Stimulated activated naive B cell treated with anti-CD40 and anti-IgM and Interleukin-4, amounts not matched to agents 10 μg/mL and 1 μg/mL and 100 μg/mL, for 72 hours (primary cell): ENCODE measurements at regions not wholly inside any gene's neighbourhood (a gene's known extent, or its start where the extent isn't known, plus 50 kb on each side); places are given as distances from the start of the nearest gene placed in this dataset.

Source experiments
- ATAC-seq, 2 donors: fragments of 150-1000 bp; cut with Tn5 transposase; replicated peaks; 2 replicates each; pipeline ENCODE4 v1.10.0; 2021; ENCODE audit warnings: moderate library complexity in 1 of 2
- DNase-seq: peaks from one replicate; pipeline ENCODE4 v3.0.0; 2021
- H3K27ac Mint-ChIP-seq: one replicate; pipeline ENCODE4 v1.8.0; 2022; ENCODE audit warnings: mild to moderate bottlenecking, mixed read lengths
- H3K27me3 Mint-ChIP-seq, 2 donors: one replicate each; pipeline ENCODE4 v1.8.0; 2022; ENCODE audit warnings: mixed read lengths in 2 of 2
- H3K36me3 Mint-ChIP-seq, 2 donors: one replicate each; pipeline ENCODE4 v1.8.0; 2022; ENCODE audit warnings: mixed read lengths in 2 of 2, mild to moderate bottlenecking in 1 of 2
- H3K4me1 Mint-ChIP-seq, 2 donors: one replicate each; pipeline ENCODE4 v1.8.0; 2022; ENCODE audit warnings: mixed read lengths in 2 of 2, mild to moderate bottlenecking in 1 of 2
- H3K4me3 Mint-ChIP-seq, 2 donors: one replicate each; pipeline ENCODE4 v1.8.0; 2022; ENCODE audit warnings: mild to moderate bottlenecking in 2 of 2, mixed read lengths in 2 of 2, moderate library complexity in 1 of 2
- H3K9me3 Mint-ChIP-seq, 2 donors: one replicate each; pipeline ENCODE4 v1.8.0; 2022; ENCODE audit warnings: mixed read lengths in 2 of 2, mild to moderate bottlenecking in 1 of 2

GRCh38 chr18:45276878-45277277, 338.4 kb upstream of the SLC14A2 start:
- H3K4me1 Mint-ChIP-seq: no peaks in the 10 kb centered on the region
- H3K27me3 Mint-ChIP-seq: peaks cover under 1 to 5% of the 10 kb centered on the region in 2 donors
- no peak for DNase-seq
- no peak for ATAC-seq
- H3K27ac Mint-ChIP-seq: no peak overlapping the region
- H3K9me3 Mint-ChIP-seq: peaks cover 2 to 6% of the 10 kb centered on the region in 2 donors
- no peak overlapping the region for H3K4me3 Mint-ChIP-seq
- H3K36me3 Mint-ChIP-seq: no peaks in the 10 kb centered on the region

GRCh38 chr18:45277908-45278307, 337.4 kb upstream of the SLC14A2 start:
- no peak overlapping the region for H3K27ac Mint-ChIP-seq
- ATAC-seq: no peak
- H3K36me3 Mint-ChIP-seq: no peaks in the 10 kb centered on the region
- peaks cover 0 to 5% of the 10 kb centered on the region in 2 donors for H3K27me3 Mint-ChIP-seq
- H3K4me3 Mint-ChIP-seq: no peak overlapping the region
- no peaks in the 10 kb centered on the region for H3K4me1 Mint-ChIP-seq
- peaks cover 2 to 6% of the 10 kb centered on the region in 2 donors for H3K9me3 Mint-ChIP-seq
- DNase-seq: no peak

GRCh38 chr18:45280481-45281276, 334.6 kb upstream of the SLC14A2 start:
- ATAC-seq (no peak), DNase-seq (no peak)
- Mint-ChIP-seq H3K4me1 (no peaks in the 10 kb centered on the region), H3K36me3 (no peaks in the 10 kb centered on the region), H3K9me3 (peaks cover 2 to 4% of the 10 kb centered on the region in 2 donors), H3K4me3 (no peak overlapping the region), H3K27me3 (peaks cover 0 to 10% of the 10 kb centered on the region in 2 donors), H3K27ac (no peak overlapping the region)

GRCh38 chr18:45282101-45282812, 333.0 kb upstream of the SLC14A2 start:
- no peak for ATAC-seq
- no peak for DNase-seq
- Mint-ChIP-seq H3K4me1 (peaks cover 0 to 2% of the 10 kb centered on the region in 2 donors), H3K27me3 (peaks cover 0 to 10% of the 10 kb centered on the region in 2 donors), H3K27ac (no peak overlapping the region), H3K9me3 (no peaks in the 10 kb centered on the region), H3K36me3 (no peaks in the 10 kb centered on the region), H3K4me3 (no peak overlapping the region)

- H3K27me3 Mint-ChIP-seq: peaks cover 0 to 10% of the 10 kb centered on the region in 2 donors
- no peaks in the 10 kb centered on the region for H3K9me3 Mint-ChIP-seq
- no peak overlapping the region for H3K27ac Mint-ChIP-seq
- no peak overlapping the region for H3K4me3 Mint-ChIP-seq
- no peaks in the 10 kb centered on the region for H3K36me3 Mint-ChIP-seq
- no peak for DNase-seq
- peaks cover 0 to 2% of the 10 kb centered on the region in 2 donors for H3K4me1 Mint-ChIP-seq
- no peak for ATAC-seq
These were observed 331.1 kb upstream of the SLC14A2 start for GRCh38 chr18:45284174-45284573.

DNA sequence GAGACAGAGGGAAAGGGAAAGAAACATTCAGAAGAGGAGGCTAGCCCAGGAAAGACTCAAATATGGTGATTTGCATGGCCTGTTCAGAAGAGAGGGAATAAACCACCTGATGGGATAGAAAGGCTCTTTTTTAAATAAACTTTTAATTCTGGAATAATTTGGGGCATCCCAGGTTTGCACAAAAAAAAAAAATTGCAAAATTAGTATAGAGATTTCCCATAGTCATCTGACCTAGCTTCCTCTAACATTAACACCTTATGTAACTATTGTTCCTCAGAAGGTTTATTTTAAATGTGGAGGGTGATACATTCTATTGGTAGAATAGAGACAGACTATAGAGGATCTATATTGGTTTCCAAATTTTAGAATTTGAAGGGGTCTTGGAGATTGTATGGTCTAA, 330.4 kb upstream of the SLC14A2 start:
- Mint-ChIP-seq H3K9me3 (no peaks in the 10 kb centered on the region), H3K4me3 (no peak overlapping the region), H3K4me1 (peaks cover 0 to 2% of the 10 kb centered on the region in 2 donors), H3K36me3 (no peaks in the 10 kb centered on the region), H3K27ac (no peak overlapping the region), H3K27me3 (peaks cover 0 to 10% of the 10 kb centered on the region in 2 donors)
- ATAC-seq (no peak), DNase-seq (no peak)

GRCh38 chr18:45285251-45285650, 330.0 kb upstream of the SLC14A2 start:
- Mint-ChIP-seq H3K9me3 (no peaks in the 10 kb centered on the region), H3K4me1 (peaks cover 0 to 2% of the 10 kb centered on the region in 2 donors), H3K27me3 (peaks cover 0 to 12% of the 10 kb centered on the region in 2 donors), H3K4me3 (no peak overlapping the region), H3K36me3 (no peaks in the 10 kb centered on the region), H3K27ac (no peak overlapping the region)
- DNase-seq: no peak
- no peak for ATAC-seq

DNA sequence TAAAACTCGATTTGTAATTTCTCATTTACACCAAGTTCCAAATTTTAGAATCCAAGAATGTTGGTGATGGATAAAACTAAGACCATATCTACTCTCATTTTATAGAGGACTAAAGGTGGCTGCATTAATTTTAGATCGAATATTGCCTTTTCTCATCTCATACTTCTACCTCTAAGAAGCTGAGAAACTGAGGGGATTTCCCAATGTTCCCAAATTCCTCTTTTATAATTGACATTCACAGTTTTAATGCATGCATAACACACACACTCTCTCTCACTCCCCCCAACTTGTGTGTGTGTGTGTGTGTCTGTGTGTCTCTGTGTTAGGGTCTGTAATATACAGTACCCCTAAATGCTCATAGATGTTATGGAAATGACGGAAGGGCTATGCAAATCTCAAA, 328.8 kb upstream of the SLC14A2 start:
- Mint-ChIP-seq H3K27me3 (peaks cover 1 to 9% of the 10 kb centered on the region in 2 donors), H3K36me3 (no peaks in the 10 kb centered on the region), H3K4me1 (peaks cover 0 to 2% of the 10 kb centered on the region in 2 donors), H3K9me3 (no peaks in the 10 kb centered on the region), H3K4me3 (no peak overlapping the region), H3K27ac (no peak overlapping the region)
- ATAC-seq (no peak), DNase-seq (no peak)

GRCh38 chr18:45287531-45287930, 327.7 kb upstream of the SLC14A2 start:
- Mint-ChIP-seq H3K4me1 (peaks cover 0 to 2% of the 10 kb centered on the region in 2 donors), H3K4me3 (no peak overlapping the region), H3K27ac (no peak overlapping the region), H3K36me3 (no peaks in the 10 kb centered on the region), H3K27me3 (peaks cover 9 to 12% of the 10 kb centered on the region in 2 donors), H3K9me3 (no peaks in the 10 kb centered on the region)
- ATAC-seq (no peak), DNase-seq (no peak)

DNA sequence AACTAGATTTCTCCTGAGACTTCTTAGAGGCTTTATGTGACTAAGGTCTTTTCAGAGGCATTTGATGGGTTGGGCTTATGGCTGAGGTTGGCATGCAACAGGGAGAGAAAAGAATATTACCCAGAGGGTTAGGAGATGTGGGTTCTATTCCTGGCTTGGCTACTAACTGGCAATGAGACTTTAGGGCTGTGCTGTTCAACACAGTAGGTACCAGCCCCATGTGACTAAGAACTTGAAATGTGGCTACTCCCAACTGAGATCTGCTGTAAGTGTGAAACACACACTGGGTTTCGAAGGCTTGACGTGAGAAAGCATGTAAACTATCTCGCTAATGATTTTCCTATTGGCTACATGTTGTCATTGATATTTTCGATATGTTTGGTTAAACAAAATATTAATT, 324.9 kb upstream of the SLC14A2 start:
- peaks cover 7 to 9% of the 10 kb centered on the region in 2 donors for H3K27me3 Mint-ChIP-seq
- no peaks in the 10 kb centered on the region for H3K36me3 Mint-ChIP-seq
- H3K4me1 Mint-ChIP-seq: peaks cover 0 to 2% of the 10 kb centered on the region in 2 donors
- DNase-seq (no peak), ATAC-seq (no peak)
- H3K4me3 Mint-ChIP-seq: no peak overlapping the region
- no peaks in the 10 kb centered on the region for H3K9me3 Mint-ChIP-seq
- no peak overlapping the region for H3K27ac Mint-ChIP-seq

GRCh38 chr18:45291621-45292615, 323.4 kb upstream of the SLC14A2 start:
- Mint-ChIP-seq H3K4me1 (no peaks in the 10 kb centered on the region), H3K4me3 (no peak overlapping the region)

DNA sequence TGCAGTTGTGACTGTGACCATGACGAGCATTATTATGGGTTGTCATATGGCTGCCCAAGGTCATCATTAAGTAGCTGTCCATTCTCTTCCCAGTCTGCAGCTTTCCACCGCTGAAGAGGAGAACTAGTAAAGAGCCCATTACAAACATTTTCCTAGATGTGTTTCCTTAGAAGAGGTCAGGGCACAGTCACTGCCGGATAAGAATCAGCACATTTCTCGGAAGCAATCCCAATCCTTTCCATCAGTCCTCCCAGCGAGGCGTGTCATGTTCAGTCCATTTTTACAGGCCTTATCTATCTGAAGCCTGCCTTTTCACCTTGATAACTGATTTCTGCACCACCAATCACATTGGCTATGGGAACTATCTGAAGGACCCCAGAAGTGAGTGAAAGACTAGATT, 319.9 kb upstream of the SLC14A2 start:
- H3K4me1 Mint-ChIP-seq: no peaks in the 10 kb centered on the region
- H3K9me3 Mint-ChIP-seq: no peaks in the 10 kb centered on the region
- peaks cover 4 to 9% of the 10 kb centered on the region in 2 donors for H3K27me3 Mint-ChIP-seq
- ATAC-seq (no peak), DNase-seq (no peak)
- no peak overlapping the region for H3K4me3 Mint-ChIP-seq
- H3K36me3 Mint-ChIP-seq: no peaks in the 10 kb centered on the region
- no peak overlapping the region for H3K27ac Mint-ChIP-seq

More at GRCh38 chr18:45291621-45292615, 323.4 kb upstream of the SLC14A2 start:
- Mint-ChIP-seq H3K36me3 (no peaks in the 10 kb centered on the region), H3K27me3 (peaks cover 7 to 9% of the 10 kb centered on the region in 2 donors), H3K27ac (no peak overlapping the region), H3K9me3 (no peaks in the 10 kb centered on the region)
- no peak for DNase-seq
- no peak for ATAC-seq

GRCh38 chr18:45298986-45299385, 316.3 kb upstream of the SLC14A2 start:
- DNase-seq (no peak), ATAC-seq (no peak)
- Mint-ChIP-seq H3K4me3 (no peak overlapping the region), H3K9me3 (no peaks in the 10 kb centered on the region), H3K27me3 (no peaks in the 10 kb centered on the region), H3K27ac (no peak overlapping the region), H3K36me3 (no peaks in the 10 kb centered on the region), H3K4me1 (no peaks in the 10 kb centered on the region)

DNA sequence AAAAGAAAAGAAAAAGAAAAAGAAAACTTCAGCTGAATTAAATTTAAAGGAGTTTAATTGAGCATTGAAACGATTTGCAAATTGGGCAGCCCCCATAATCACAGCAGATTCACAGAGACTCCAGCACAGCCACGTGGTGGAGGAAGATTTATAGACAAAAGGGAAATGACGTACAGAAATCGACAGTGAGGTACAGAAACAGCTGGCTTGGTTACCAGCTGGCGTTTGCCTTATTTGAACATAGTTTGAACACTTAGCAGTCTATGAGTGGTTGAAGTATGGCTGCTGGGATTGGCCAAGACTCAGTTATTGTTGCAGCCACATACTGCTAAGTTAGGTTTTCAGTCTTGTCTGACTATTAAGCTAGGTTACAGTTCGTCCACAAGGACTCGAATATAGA, 312.2 kb upstream of the SLC14A2 start:
- Mint-ChIP-seq H3K9me3 (no peaks in the 10 kb centered on the region), H3K4me1 (no peaks in the 10 kb centered on the region), H3K27me3 (peaks cover 0 to 10% of the 10 kb centered on the region in 2 donors), H3K4me3 (no peak overlapping the region), H3K27ac (no peak overlapping the region), H3K36me3 (no peaks in the 10 kb centered on the region)
- no peak for DNase-seq
- ATAC-seq: no peak
